ENCODE measurements at regions not wholly inside any gene's neighbourhood (a gene's known extent, or its start where the extent isn't known, plus 50 kb on each side); places are given as distances from the start of the nearest gene placed in this dataset.
"Not testable (repeated sequence)": the region's sequence is repeated elsewhere in the genome, so short reads cannot be mapped to it uniquely, and the experiment has no call there.

DNA sequence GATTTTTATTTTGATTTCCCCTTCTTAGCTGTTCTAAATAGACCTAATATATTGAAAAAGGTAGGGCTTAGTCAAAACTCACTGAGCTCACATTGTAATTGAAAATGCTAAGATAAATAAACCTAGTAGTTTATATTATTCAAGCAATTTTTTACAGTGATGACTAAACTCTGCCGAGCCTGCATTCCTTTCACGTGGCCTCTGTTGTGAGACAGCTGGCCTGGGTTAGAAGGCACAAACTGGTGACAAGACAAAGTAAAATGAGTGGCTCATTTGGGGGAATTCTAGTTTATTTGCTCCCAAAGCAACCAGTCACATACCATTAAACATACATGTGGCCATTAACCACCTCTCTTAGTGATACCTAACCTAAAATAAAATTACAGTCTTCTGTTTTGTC, 169.4 kb upstream of the TEX13C start:
- ChIA-PET POLR2A (no interaction called here), CTCF (no interaction called here)
- TF ChIP-seq BHLHE40 (IDR thresholded peaks at IDR 0.05; ENCODE audit: borderline replicate concordance) (no peak), ZNF384 (IDR thresholded peaks at IDR 0.05) (no peak), TARDBP (IDR thresholded peaks at IDR 0.05) (no peak), NFRKB (IDR thresholded peaks at IDR 0.05) (no peak), LEF1 (IDR thresholded peaks at IDR 0.05; ENCODE audit: borderline replicate concordance) (no peak), FOXM1 (IDR thresholded peaks at IDR 0.05; ENCODE audit: borderline replicate concordance) (no peak), ARNT (IDR thresholded peaks at IDR 0.05) (no peak), CTBP1 (IDR thresholded peaks at IDR 0.05; ENCODE audit: borderline replicate concordance) (no peak), SP1 (IDR thresholded peaks at IDR 0.05) (no peak), HDGF (IDR thresholded peaks at IDR 0.05; ENCODE audit: borderline replicate concordance) (no peak), L3MBTL2 (conservative IDR thresholded peaks at IDR 0.05) (no peak), FOXA1 (IDR thresholded peaks at IDR 0.05) (no peak), SUZ12 (IDR thresholded peaks at IDR 0.05) (no peak), ELF4 (IDR thresholded peaks at IDR 0.05) (no peak), FOXK2 (IDR thresholded peaks at IDR 0.05) (no peak)
- TF ChIP-seq, protein P1, sequence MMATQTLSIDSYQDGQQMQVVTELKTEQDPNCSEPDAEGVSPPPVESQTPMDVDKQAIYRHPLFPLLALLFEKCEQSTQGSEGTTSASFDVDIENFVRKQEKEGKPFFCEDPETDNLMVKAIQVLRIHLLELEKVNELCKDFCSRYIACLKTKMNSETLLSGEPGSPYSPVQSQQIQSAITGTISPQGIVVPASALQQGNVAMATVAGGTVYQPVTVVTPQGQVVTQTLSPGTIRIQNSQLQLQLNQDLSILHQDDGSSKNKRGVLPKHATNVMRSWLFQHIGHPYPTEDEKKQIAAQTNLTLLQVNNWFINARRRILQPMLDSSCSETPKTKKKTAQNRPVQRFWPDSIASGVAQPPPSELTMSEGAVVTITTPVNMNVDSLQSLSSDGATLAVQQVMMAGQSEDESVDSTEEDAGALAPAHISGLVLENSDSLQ (IDR thresholded peaks at IDR 0.05) = no peak
- DNase-seq (ENCODE audit: extremely low spot score) = no peak

DNA sequence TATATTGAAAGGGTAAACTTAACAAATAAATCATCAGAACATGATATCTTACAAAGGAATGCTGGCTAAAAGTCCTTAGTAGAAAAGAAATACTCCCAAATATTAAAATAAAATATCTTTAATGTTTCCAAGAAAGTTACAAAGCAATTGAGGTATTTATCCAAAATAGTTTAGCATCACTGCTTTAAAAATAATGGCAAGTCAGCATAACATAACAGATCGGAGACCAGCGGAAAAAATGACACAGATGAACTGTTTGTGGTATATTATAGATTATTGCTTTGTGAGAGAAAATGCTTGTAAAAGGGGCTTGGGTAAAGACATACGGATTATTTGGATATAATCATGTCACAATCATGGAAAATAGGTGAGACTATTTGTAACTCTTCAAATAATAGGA, 168.5 kb upstream of the TEX13C start:
- TF ChIP-seq BHLHE40 (IDR thresholded peaks at IDR 0.05; ENCODE audit: borderline replicate concordance) = no peak
- no peak for TF ChIP-seq ZNF384 (IDR thresholded peaks at IDR 0.05)
- TF ChIP-seq FOXA1 (IDR thresholded peaks at IDR 0.05) = no peak
- no peak for TF ChIP-seq ELF4 (IDR thresholded peaks at IDR 0.05)
- TF ChIP-seq L3MBTL2 (conservative IDR thresholded peaks at IDR 0.05) = no peak
- TF ChIP-seq ARNT (IDR thresholded peaks at IDR 0.05) = no peak
- no peak for TF ChIP-seq SUZ12 (IDR thresholded peaks at IDR 0.05)
- no peak for TF ChIP-seq FOXM1 (IDR thresholded peaks at IDR 0.05; ENCODE audit: borderline replicate concordance)
- TF ChIP-seq HDGF (IDR thresholded peaks at IDR 0.05; ENCODE audit: borderline replicate concordance) = no peak
- TF ChIP-seq LEF1 (IDR thresholded peaks at IDR 0.05; ENCODE audit: borderline replicate concordance) = no peak
- no peak for TF ChIP-seq TARDBP (IDR thresholded peaks at IDR 0.05)
- no peak for TF ChIP-seq FOXK2 (IDR thresholded peaks at IDR 0.05)
- TF ChIP-seq SP1 (IDR thresholded peaks at IDR 0.05) = no peak
- no peak for DNase-seq (ENCODE audit: extremely low spot score)
- CTCF ChIA-PET = no interaction called here
- POLR2A ChIA-PET = no interaction called here

DNA sequence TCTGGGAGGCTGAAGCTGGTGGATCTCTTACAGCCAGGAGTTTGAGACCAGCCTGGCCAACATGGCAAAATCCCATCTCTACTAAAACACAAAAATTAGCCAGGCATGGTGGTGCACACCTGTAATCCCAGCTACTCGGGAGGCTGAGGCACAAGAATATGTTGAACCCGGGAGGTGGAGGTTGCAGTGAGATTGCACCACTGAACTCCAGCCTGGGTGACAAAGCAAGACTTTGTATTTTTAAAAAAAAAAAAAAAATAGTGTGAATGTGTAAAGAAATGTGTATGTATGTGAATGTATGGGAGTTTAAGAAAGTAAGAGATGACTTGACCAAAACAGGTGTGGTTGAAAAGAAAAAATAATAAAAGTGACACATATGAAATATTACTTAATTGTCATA, 167.7 kb upstream of the TEX13C start:
- no peak for DNase-seq (ENCODE audit: extremely low spot score)
- POLR2A ChIA-PET = no interaction called here
- CTCF ChIA-PET = no interaction called here
- TF ChIP-seq NFRKB (IDR thresholded peaks at IDR 0.05) (no peak), FOXK2 (IDR thresholded peaks at IDR 0.05) (no peak)

DNA sequence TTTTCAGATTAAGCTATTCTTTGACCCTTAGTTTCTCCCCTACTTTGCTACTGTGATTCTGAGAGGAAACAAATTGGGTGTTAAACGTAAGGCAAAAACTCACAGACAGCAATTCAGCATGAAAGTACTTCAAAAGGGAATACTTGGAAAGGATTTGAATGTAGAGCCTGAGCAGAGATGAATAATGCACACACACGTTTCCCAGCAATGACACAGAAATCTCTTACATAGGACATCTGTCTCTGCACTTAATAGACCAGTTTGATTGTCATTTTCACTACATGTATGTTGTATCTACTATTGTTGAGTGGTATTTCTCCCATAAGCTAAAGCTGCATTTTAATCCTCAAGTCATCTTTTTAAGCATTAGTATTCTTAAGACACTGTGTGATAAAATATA, 166.1 kb upstream of the TEX13C start:
- no peak for TF ChIP-seq ELF4 (IDR thresholded peaks at IDR 0.05)
- TF ChIP-seq FOXA1 (IDR thresholded peaks at IDR 0.05) = no peak
- TF ChIP-seq, protein P1 (IDR thresholded peaks at IDR 0.05) = no peak
- no peak for TF ChIP-seq TARDBP (IDR thresholded peaks at IDR 0.05)
- no peak for TF ChIP-seq ARNT (IDR thresholded peaks at IDR 0.05)
- no peak for TF ChIP-seq SUZ12 (IDR thresholded peaks at IDR 0.05)
- no peak for TF ChIP-seq BHLHE40 (IDR thresholded peaks at IDR 0.05; ENCODE audit: borderline replicate concordance)
- DNase-seq (ENCODE audit: extremely low spot score) = no peak
- POLR2A ChIA-PET = no interaction called here
- CTCF ChIA-PET = no interaction called here

DNA sequence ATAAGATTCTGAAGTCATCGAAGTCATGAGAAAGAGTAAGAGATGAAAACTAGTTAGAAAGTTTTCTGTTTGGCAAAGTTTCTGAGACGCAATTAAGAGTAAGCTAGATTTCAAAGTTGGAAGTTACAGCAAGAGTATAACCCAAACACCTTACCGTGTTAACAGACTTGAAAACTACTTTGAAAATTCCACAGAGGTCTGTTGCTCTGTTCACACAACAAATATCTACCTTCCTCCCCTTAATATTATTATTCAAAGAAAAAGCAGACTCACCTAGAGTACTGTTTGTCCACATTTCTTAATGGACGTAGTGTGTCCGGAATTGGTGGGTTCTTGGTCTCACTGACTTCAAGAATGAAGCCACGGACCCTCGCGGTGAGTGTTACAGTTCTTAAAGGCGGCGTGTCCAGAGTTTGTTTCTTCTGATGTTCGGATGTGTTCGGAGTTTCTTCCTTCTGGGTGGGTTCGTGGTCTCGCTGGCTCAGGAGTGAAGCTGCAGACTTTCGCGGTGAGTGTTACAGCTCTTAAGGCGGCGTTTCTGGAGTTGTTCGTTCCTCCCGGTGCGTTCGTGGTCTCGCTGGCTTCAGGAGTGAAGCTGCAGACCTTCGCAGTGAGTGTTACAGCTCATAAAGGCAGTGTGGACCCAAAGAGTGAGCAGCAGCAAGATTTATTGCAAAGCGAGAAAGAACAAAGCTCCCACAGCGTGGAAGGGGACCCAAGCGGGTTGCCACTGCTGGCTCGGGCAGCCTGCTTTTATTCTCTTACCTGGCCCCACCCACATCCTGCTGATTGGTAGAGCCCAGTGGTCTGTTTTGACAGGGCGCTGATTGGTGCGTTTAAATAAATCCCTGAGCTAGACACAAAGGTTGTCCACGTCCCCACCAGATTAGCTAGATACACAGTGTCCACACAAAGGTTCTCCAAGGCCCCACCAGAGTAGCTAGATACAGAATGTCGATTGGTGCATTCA, 165.1 kb upstream of the TEX13C start:
- DNase-seq (ENCODE audit: extremely low spot score); POLR2A ChIA-PET; CTCF ChIA-PET: not testable (repeated sequence)

DNA sequence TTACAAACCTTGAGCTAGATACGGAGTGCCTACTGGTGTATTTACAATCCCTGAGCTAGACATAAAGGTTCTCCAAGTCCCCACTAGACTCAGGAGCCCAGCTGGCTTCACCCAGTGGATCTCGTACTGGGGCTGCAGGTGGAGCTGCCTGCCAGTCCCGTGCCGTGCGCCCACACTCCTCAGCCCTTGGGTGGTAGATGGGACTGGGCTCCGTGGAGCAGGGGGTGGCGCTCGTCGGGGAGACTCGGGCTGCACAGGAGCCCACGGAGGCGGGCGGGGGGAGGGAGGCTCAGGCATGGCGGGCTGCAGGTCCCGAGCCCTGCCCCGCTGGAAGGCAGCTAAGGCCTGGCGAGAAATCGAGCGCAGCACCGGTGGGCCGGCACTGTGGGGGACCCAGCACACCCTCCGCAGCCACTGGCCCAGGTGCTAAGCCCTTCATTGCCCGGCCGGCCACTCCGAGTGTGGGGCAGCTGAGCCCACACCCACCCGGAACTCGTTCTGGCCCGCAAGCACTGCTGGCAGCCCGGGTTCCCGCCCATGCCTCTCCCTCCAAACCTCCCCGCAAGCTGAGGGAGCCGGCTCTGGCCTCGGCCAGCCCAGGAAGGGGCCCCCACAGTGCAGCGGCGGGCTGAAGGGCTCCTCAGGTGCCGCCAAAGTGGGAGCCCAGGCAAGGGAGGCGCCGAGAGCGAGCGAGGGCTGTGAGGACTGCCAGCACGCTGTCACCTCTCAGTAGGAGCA, 164.2 kb upstream of the TEX13C start:
- POLR2A ChIA-PET; CTCF ChIA-PET; DNase-seq (ENCODE audit: extremely low spot score): not testable (repeated sequence)

DNA sequence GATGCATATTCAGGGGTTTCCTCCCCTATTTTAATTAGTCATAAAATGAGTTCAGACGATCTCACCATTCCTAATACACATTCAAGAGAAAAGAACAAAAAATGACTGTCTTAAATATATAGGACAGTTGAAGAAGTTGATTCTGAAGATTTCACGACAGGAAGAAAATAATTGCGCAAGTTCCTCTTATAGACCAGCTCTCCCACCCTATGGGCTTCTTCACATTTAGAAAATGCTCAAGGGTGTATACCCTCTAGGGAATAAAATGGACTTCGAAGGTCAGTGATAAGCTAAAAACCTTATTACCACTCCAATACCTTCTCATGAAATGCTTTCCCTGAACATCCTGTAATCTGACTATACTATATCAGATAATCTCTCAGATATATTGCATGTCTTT, 149.2 kb upstream of the TEX13C start:
- ChIA-PET POLR2A (no interaction called here), CTCF (no interaction called here)
- TF ChIP-seq ELF4 (IDR thresholded peaks at IDR 0.05) = no peak
- TF ChIP-seq ZNF384 (IDR thresholded peaks at IDR 0.05) = no peak
- DNase-seq (ENCODE audit: extremely low spot score) = no peak

DNA sequence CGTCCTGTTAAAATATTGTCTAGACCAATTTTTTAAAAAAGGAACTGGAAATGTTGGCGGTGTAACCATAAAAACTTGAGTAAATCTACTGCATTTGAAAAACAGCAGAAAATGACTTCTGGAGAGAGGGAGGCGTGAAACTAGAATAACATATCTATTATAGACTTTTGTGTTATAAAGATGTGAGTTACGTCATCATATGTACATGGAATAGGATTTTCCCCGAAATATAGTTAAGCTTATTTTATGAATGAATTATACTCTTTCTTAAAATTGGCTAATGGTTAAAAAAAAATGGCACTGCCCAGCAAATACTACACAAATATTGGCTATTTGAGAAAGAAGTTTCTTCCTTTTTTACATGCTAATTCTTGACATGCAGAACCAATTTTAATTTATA, 147.1 kb upstream of the TEX13C start:
- TF ChIP-seq TARDBP (IDR thresholded peaks at IDR 0.05) = no peak
- CTCF ChIA-PET = no interaction called here
- no peak for DNase-seq (ENCODE audit: extremely low spot score)
- POLR2A ChIA-PET = no interaction called here
